ENCODE measurements at regions not wholly inside any gene's neighbourhood (a gene's known extent, or its start where the extent isn't known, plus 50 kb on each side); places are given as distances from the start of the nearest gene placed in this dataset.

DNA sequence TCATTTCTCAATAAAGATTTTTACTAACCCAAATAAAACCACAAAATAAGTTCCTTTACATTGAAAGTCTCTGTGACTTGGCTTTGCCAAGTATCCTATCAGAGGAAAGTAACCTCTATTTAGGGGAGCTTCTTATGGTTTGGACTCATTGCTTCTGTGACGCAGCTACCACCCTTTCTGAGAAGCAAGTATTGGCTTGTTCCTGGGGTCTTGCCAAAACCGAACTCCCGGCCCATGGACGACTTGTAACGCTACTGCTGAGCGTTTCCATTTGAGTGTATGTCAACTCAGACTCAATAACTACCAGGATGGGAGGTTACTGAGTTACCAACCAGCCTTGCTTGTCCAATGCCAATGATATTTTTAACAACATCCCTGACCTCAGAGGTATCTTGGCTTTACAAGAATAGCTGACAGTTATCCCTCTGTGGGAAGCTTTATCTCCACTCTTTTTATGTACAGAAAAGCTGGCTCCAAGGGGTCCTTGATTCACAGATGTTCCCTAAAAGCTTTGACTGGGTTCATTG is 911.9 kb downstream of the TTLL7 start:
- no peaks in the 10 kb centered on the region for H3K27me3 ChIP-seq
- 94 to 97% (median 95%) methylated on average over 6 of the region's 6 CpGs for WGBS, 4 donors
- no peak for TF ChIP-seq POLR2A (IDR thresholded peaks at IDR 0.05)
- no peaks in the 10 kb centered on the region for H3K4me1 ChIP-seq (replicated peaks in 1 of 2)
- intact Hi-C loops (cut with DNase I): no loop called here
- no peaks in the 10 kb centered on the region for H3K9me3 ChIP-seq (replicated peaks in 1 of 3)
- H3K4me3 ChIP-seq: no peak overlapping the region
- no peak overlapping the region for H3K27ac ChIP-seq
- no peaks in the 10 kb centered on the region for H3K36me3 ChIP-seq (replicated peaks in 1 of 2)
- DNase-seq: no peak

DNA sequence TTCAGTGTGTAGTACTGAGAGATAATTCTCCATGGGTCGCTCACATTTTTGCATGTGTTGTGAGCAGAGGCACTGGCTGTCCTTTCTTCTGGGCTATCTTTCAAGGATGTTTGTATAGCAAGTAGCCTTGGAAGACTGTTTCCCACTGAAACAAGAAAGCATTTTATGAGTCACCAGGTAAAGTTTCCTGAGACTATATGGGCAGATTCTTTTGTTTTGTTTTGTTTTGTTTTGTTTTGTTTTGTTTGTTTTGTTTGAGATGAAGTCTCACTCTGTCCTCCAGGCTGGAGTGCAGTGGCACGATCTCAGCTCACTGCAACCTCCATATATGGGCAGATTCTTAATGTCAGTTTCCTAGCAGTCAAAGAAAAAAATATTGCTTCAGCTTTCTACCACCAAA is 912.6 kb downstream of the TTLL7 start:
- Histone ChIP-seq H3K36me3 (replicated peaks in 1 of 2) (no peaks in the 10 kb centered on the region), H3K9me3 (replicated peaks in 1 of 3) (no peaks in the 10 kb centered on the region), H3K4me1 (replicated peaks in 1 of 2) (no peaks in the 10 kb centered on the region), H3K27ac (no peak overlapping the region), H3K4me3 (no peak overlapping the region), H3K27me3 (no peaks in the 10 kb centered on the region)
- intact Hi-C loops (cut with DNase I): no loop called here
- 18 to 30% (median 23%) methylated on average over 2 of the region's 2 CpGs for WGBS, 4 donors
- TF ChIP-seq, protein P1, sequence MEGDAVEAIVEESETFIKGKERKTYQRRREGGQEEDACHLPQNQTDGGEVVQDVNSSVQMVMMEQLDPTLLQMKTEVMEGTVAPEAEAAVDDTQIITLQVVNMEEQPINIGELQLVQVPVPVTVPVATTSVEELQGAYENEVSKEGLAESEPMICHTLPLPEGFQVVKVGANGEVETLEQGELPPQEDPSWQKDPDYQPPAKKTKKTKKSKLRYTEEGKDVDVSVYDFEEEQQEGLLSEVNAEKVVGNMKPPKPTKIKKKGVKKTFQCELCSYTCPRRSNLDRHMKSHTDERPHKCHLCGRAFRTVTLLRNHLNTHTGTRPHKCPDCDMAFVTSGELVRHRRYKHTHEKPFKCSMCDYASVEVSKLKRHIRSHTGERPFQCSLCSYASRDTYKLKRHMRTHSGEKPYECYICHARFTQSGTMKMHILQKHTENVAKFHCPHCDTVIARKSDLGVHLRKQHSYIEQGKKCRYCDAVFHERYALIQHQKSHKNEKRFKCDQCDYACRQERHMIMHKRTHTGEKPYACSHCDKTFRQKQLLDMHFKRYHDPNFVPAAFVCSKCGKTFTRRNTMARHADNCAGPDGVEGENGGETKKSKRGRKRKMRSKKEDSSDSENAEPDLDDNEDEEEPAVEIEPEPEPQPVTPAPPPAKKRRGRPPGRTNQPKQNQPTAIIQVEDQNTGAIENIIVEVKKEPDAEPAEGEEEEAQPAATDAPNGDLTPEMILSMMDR (IDR thresholded peaks at IDR 0.05): no peak
- no peak for TF ChIP-seq POLR2A (IDR thresholded peaks at IDR 0.05)
- no peak for DNase-seq

DNA sequence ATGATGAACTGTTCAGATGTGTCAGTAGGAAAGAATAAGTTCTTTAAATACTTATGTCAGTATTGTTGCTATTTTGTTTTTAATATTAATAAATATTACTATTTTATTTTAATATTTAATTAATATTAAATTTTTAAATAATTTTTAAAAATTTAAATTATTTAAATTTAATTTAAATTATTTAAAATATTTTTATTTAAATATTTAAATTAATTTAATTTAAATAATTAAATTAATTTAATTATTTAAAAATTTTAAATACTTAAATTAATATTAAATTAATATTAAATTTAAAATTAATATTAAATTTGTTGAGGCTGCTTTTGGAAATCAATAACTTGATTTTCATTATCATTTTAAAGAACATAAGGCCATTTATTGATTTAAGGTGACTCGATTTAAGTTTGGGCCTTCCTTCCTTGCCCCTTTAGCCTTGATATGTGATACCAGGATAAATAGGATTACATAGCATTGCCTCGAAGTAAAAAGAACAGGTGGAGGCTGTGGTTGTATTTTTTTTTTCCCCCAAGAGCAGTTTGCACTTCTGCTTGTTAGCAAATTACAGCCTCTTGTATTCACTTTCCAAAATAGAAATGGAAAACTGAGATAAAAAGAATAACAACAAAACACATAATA is 915.2 kb downstream of the TTLL7 start:
- DNase-seq: no peak
- H3K27ac ChIP-seq: no peak overlapping the region
- H3K27me3 ChIP-seq: no peaks in the 10 kb centered on the region
- intact Hi-C loops (cut with DNase I): no loop called here
- no peaks in the 10 kb centered on the region for H3K36me3 ChIP-seq (replicated peaks in 1 of 2)
- WGBS, 4 donors: 88 to 96% (median 94%) methylated on average over 2 of the region's 2 CpGs
- no peak overlapping the region for H3K4me3 ChIP-seq
- TF ChIP-seq, protein P1 (IDR thresholded peaks at IDR 0.05): no peak
- no peak for TF ChIP-seq POLR2A (IDR thresholded peaks at IDR 0.05)
- no peaks in the 10 kb centered on the region for H3K4me1 ChIP-seq (replicated peaks in 1 of 2)
- no peaks in the 10 kb centered on the region for H3K9me3 ChIP-seq (replicated peaks in 1 of 3)

DNA sequence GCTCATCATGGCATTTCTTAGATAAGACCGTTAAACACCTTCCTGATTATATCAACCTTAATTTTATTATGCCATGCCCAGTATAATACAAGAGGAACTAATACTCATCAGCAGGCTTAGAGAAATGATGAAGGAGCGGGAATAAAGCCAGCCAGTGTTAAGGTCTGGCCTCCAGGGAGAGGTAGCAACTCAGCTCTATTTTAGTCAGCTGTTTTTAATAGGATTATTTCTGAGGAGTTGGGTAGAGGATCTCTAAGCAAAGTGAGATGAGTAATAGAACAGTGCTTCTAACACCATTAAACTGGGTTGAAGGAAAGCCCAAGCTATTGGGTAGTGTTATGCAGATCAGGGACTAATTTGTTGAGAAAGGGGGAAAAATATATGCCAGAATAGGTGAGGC is 921.5 kb downstream of the TTLL7 start:
- TF ChIP-seq, protein P1 (IDR thresholded peaks at IDR 0.05): no peak
- no peak for TF ChIP-seq POLR2A (IDR thresholded peaks at IDR 0.05)
- no peak for DNase-seq
- Histone ChIP-seq H3K9me3 (replicated peaks in 1 of 3) (no peaks in the 10 kb centered on the region), H3K27me3 (no peaks in the 10 kb centered on the region), H3K4me1 (replicated peaks in 1 of 2) (no peaks in the 10 kb centered on the region), H3K4me3 (no peak overlapping the region), H3K36me3 (replicated peaks in 1 of 2) (no peaks in the 10 kb centered on the region), H3K27ac (no peak overlapping the region)
- 82 to 91% (median 88%) methylated on average over 2 of the region's 2 CpGs for WGBS, 4 donors
- intact Hi-C loops (cut with DNase I): no loop called here

DNA sequence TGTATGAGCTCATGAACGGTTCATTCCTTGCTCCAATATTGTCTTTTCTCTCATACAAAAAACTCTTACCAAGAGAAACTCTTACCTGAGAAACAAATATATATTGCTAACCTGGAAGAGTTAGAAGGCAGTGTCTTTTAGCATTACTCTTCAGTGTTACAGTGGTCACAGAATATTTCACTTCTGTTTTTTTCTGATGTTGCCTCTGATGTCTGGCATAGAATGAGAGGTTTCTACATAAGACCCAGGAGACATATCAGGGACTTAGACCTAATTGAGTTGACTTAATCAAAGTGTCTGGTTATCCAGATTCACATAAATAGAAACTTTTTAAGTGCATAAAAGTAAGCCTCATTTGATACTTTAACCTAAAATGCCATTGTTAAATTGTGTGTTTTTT is 923.8 kb downstream of the TTLL7 start:
- no peaks in the 10 kb centered on the region for H3K27me3 ChIP-seq
- no peaks in the 10 kb centered on the region for H3K4me1 ChIP-seq (replicated peaks in 1 of 2)
- H3K4me3 ChIP-seq: no peak overlapping the region
- no peaks in the 10 kb centered on the region for H3K36me3 ChIP-seq (replicated peaks in 1 of 2)
- H3K9me3 ChIP-seq (replicated peaks in 1 of 3): no peaks in the 10 kb centered on the region
- intact Hi-C loops (cut with DNase I): no loop called here
- H3K27ac ChIP-seq: no peak overlapping the region
- DNase-seq: no peak
- TF ChIP-seq, protein P1 (IDR thresholded peaks at IDR 0.05): no peak
- no peak for TF ChIP-seq POLR2A (IDR thresholded peaks at IDR 0.05)
- 90 to 93% (median 91%) methylated on average over 1 of the region's 1 CpG for WGBS, 4 donors

Measured in adrenal gland (tissue), 9 donors.